Gastroesophageal sphincter (tissue), 3 donors: ENCODE measurements at regions not wholly inside any gene's neighbourhood (a gene's known extent, or its start where the extent isn't known, plus 50 kb on each side); places are given as distances from the start of the nearest gene placed in this dataset.

Experiments used
- EP300 ChIP-seq: sonication (generic); formaldehyde crosslinking; IDR thresholded peaks from one replicate; pipeline ENCODE4 v1.6.1; 2017; ENCODE audit warnings: antibody characterized with exemption, mild to moderate bottlenecking
- POLR2A ChIP-seq, 2 donors: fragments of 450-650 bp; IDR thresholded peaks; one replicate each; pipeline ENCODE4 v1.6.1; 2017; ENCODE audit warnings: antibody characterized with exemption in 2 of 2, mild to moderate bottlenecking in 2 of 2, moderate library complexity in 1 of 2
- POLR2AphosphoS5 ChIP-seq: sonication (generic); formaldehyde crosslinking; IDR thresholded peaks from one replicate; pipeline ENCODE4 v1.6.1; 2017; ENCODE audit warnings: antibody characterized with exemption
- TF ChIP-seq, protein P1 (sequence below), 4 experiments: fragments of 200-600 bp in 2 of 4; fragments of 450-650 bp in 2 of 4; sonication (generic) in 1 of 4; IDR thresholded peaks; one replicate each; pipeline ENCODE4 v1.5.1; 2017 to 2019; ENCODE audit warnings: antibody characterized with exemption in 4 of 4, mild to moderate bottlenecking in 2 of 4, moderate library complexity in 2 of 4

DNA sequence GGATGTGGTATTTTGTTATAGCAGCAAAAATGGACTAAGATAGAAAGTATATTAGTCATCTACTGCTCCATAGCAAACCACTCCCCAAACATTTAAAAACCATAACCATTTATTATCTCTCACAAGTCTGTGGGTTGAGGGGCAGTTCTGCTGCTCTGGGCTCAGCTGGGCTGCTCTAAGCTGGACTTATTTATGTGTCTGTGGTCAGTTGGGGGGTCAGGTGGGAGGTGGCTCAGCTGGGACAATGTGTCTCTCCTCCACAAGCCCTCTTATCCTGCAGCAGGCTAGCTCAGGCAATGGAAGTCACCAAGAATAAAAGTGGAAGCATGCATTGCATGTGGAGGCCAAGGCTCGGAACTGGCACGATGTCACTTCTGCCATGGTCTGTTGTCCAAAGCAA, 226.1 kb upstream of the N4BP1 start:
- TF ChIP-seq, protein P1, sequence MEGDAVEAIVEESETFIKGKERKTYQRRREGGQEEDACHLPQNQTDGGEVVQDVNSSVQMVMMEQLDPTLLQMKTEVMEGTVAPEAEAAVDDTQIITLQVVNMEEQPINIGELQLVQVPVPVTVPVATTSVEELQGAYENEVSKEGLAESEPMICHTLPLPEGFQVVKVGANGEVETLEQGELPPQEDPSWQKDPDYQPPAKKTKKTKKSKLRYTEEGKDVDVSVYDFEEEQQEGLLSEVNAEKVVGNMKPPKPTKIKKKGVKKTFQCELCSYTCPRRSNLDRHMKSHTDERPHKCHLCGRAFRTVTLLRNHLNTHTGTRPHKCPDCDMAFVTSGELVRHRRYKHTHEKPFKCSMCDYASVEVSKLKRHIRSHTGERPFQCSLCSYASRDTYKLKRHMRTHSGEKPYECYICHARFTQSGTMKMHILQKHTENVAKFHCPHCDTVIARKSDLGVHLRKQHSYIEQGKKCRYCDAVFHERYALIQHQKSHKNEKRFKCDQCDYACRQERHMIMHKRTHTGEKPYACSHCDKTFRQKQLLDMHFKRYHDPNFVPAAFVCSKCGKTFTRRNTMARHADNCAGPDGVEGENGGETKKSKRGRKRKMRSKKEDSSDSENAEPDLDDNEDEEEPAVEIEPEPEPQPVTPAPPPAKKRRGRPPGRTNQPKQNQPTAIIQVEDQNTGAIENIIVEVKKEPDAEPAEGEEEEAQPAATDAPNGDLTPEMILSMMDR (IDR thresholded peaks at IDR 0.05): no peak
- TF ChIP-seq EP300 (no peak), POLR2A (IDR thresholded peaks at IDR 0.05) (no peak), POLR2AphosphoS5 (no peak)
